ENCODE measurements at regions not wholly inside any gene's neighbourhood (a gene's known extent, or its start where the extent isn't known, plus 50 kb on each side); places are given as distances from the start of the nearest gene placed in this dataset.
"Not testable (repeated sequence)": the region's sequence is repeated elsewhere in the genome, so short reads cannot be mapped to it uniquely, and the experiment has no call there.

DNA sequence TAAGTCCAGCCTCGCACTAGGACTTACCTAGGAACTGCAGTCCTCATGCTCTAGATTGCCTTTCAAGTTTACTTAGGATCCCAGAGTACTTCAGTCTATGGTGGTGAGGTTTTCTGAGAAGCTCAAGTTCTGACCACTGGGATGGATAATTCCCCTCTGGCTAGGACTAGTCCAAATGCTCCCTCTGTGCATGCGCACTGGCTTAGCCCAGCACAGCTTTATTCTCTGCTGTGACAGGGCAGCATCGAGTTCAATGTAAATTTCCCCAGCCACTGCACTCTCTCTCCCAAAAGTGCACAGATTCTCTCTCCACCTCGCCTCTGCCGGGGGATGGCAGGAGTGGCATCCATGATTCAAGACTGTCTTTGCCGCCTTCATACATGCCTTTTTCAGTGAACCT is 241.6 kb downstream of the ZNF326 start:
- H3K4me3 Mint-ChIP-seq = no peak overlapping the region
- ATAC-seq (replicated peaks in 1 of 4) = no peak
- Histone ChIP-seq H3K4me1 (ENCODE audit: control insufficient read depth in 1 of 2, extremely low read depth in 1 of 2, insufficient read depth in 2 of 2, low read length in 2 of 2) (no peaks in the 10 kb centered on the region), H3K27ac (ENCODE audit: low read length) (no peak overlapping the region), H3K36me3 (ENCODE audit: control insufficient read depth in 2 of 2, extremely low read depth in 1 of 2, insufficient read depth in 1 of 2, low read length in 1 of 2) (no peaks in the 10 kb centered on the region), H3K4me3 (ENCODE audit: control insufficient read depth in 1 of 2, extremely low read depth in 1 of 2, low read length in 1 of 2) (no peak overlapping the region), H3K9me3 (no peaks in the 10 kb centered on the region), H3K27me3 (replicated peaks in 1 of 2; ENCODE audit: control insufficient read depth in 2 of 2, extremely low read depth in 1 of 2, insufficient read depth in 2 of 2, low read length in 1 of 2) (no peaks in the 10 kb centered on the region)
- WGBS (ENCODE audit: insufficient coverage) = 92% methylated on average over 5 of the region's 6 CpGs
- ChIA-PET POLR2A (no interaction called here), CTCF (no interaction called here)
- no peaks in the 10 kb centered on the region for H3K4me1 Mint-ChIP-seq
- no peak overlapping the region for H3K27ac Mint-ChIP-seq
- peaks cover 3 to 11% (median 6%) of the 10 kb centered on the region in 3 donors for H3K9me3 Mint-ChIP-seq
- DNase-seq = no peak
- peaks cover 9 to 17% of the 10 kb centered on the region in 2 donors for H3K27me3 Mint-ChIP-seq
- H3K36me3 Mint-ChIP-seq = no peaks in the 10 kb centered on the region

GRCh38 chr1:90223401-90223800 is 228.5 kb downstream of the ZNF326 start:
- POLR2A ChIA-PET = no interaction called here
- H3K4me1 ChIP-seq (ENCODE audit: control insufficient read depth in 1 of 2, extremely low read depth in 1 of 2, insufficient read depth in 2 of 2, low read length in 2 of 2) = no peaks in the 10 kb centered on the region

GRCh38 chr1:90220941-90221693 is 226.2 kb downstream of the ZNF326 start:
- 60% methylated on average over 3 of the region's 5 CpGs for WGBS (ENCODE audit: insufficient coverage)

More at GRCh38 chr1:90223401-90223800, 228.5 kb downstream of the ZNF326 start:
- Mint-ChIP-seq H3K36me3 (no peaks in the 10 kb centered on the region), H3K27me3 (peaks cover 0 to 23% of the 10 kb centered on the region in 2 donors), H3K27ac (no peak overlapping the region), H3K4me1 (no peaks in the 10 kb centered on the region), H3K4me3 (no peak overlapping the region), H3K9me3 (peaks cover 14 to 22% (median 15%) of the 10 kb centered on the region in 3 donors)
- ATAC-seq (replicated peaks in 1 of 4) = no peak
- Histone ChIP-seq H3K9me3 (no peaks in the 10 kb centered on the region), H3K27me3 (replicated peaks in 1 of 2; ENCODE audit: control insufficient read depth in 2 of 2, extremely low read depth in 1 of 2, insufficient read depth in 2 of 2, low read length in 1 of 2) (no peaks in the 10 kb centered on the region), H3K4me3 (ENCODE audit: control insufficient read depth in 1 of 2, extremely low read depth in 1 of 2, low read length in 1 of 2) (no peak overlapping the region), H3K27ac (ENCODE audit: low read length) (no peak overlapping the region), H3K36me3 (ENCODE audit: control insufficient read depth in 2 of 2, extremely low read depth in 1 of 2, insufficient read depth in 1 of 2, low read length in 1 of 2) (no peaks in the 10 kb centered on the region)
- no peak for DNase-seq
- CTCF ChIA-PET = no interaction called here

DNA sequence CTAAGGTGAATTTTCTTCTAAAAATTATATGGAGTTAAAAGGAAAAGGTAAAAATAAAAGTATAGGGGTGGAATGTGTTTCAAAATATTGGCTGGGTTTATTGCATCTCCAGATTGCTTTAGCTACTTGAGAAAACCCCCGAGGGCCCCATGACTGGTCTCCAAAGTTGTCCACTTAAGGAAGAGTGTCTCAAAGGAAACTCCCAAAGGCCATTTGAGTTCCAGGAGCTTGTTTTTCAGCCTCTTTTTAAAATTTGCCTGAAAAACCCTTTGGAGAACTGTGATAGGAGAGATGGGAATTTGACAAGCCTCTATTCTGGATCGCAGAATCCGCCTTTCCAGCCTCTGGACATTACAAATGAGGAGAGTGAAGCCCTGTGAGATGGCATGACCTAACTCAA is 225.6 kb downstream of the ZNF326 start:
- peaks cover 0 to 24% of the 10 kb centered on the region in 2 donors for H3K27me3 Mint-ChIP-seq
- no peak overlapping the region for H3K4me3 Mint-ChIP-seq
- H3K27me3 ChIP-seq (replicated peaks in 1 of 2; ENCODE audit: control insufficient read depth in 2 of 2, extremely low read depth in 1 of 2, insufficient read depth in 2 of 2, low read length in 1 of 2) = no peaks in the 10 kb centered on the region
- no peak for DNase-seq
- H3K4me1 ChIP-seq (ENCODE audit: control insufficient read depth in 1 of 2, extremely low read depth in 1 of 2, insufficient read depth in 2 of 2, low read length in 2 of 2) = no peaks in the 10 kb centered on the region
- ChIA-PET CTCF (no interaction called here), POLR2A (no interaction called here)
- H3K9me3 Mint-ChIP-seq = peaks cover 3 to 11% (median 7%) of the 10 kb centered on the region in 3 donors
- no peak for ATAC-seq (replicated peaks in 1 of 4)
- H3K9me3 ChIP-seq = no peaks in the 10 kb centered on the region
- 60% methylated on average over 1 of the region's 3 CpGs for WGBS (ENCODE audit: insufficient coverage)
- H3K27ac Mint-ChIP-seq = no peak overlapping the region
- no peaks in the 10 kb centered on the region for H3K4me1 Mint-ChIP-seq
- no peaks in the 10 kb centered on the region for H3K36me3 ChIP-seq (ENCODE audit: control insufficient read depth in 2 of 2, extremely low read depth in 1 of 2, insufficient read depth in 1 of 2, low read length in 1 of 2)
- no peak overlapping the region for H3K4me3 ChIP-seq (ENCODE audit: control insufficient read depth in 1 of 2, extremely low read depth in 1 of 2, low read length in 1 of 2)
- H3K27ac ChIP-seq (ENCODE audit: low read length) = no peak overlapping the region
- no peaks in the 10 kb centered on the region for H3K36me3 Mint-ChIP-seq

More at GRCh38 chr1:90220941-90221693, 226.2 kb downstream of the ZNF326 start:
- Histone ChIP-seq H3K36me3 (ENCODE audit: control insufficient read depth in 2 of 2, extremely low read depth in 1 of 2, insufficient read depth in 1 of 2, low read length in 1 of 2) (no peaks in the 10 kb centered on the region), H3K27ac (ENCODE audit: low read length) (no peak overlapping the region), H3K9me3 (no peaks in the 10 kb centered on the region), H3K4me1 (ENCODE audit: control insufficient read depth in 1 of 2, extremely low read depth in 1 of 2, insufficient read depth in 2 of 2, low read length in 2 of 2) (no peaks in the 10 kb centered on the region), H3K4me3 (ENCODE audit: control insufficient read depth in 1 of 2, extremely low read depth in 1 of 2, low read length in 1 of 2) (no peak overlapping the region), H3K27me3 (replicated peaks in 1 of 2; ENCODE audit: control insufficient read depth in 2 of 2, extremely low read depth in 1 of 2, insufficient read depth in 2 of 2, low read length in 1 of 2) (no peaks in the 10 kb centered on the region)
- H3K4me1 Mint-ChIP-seq = no peaks in the 10 kb centered on the region
- H3K4me3 Mint-ChIP-seq = no peak overlapping the region
- peaks cover 0 to 24% of the 10 kb centered on the region in 2 donors for H3K27me3 Mint-ChIP-seq
- H3K36me3 Mint-ChIP-seq = no peaks in the 10 kb centered on the region
- peaks cover 3 to 11% (median 8%) of the 10 kb centered on the region in 3 donors for H3K9me3 Mint-ChIP-seq
- H3K27ac Mint-ChIP-seq = no peak overlapping the region
- DNase-seq = no peak
- ChIA-PET POLR2A (no interaction called here), CTCF (no interaction called here)
- no peak for ATAC-seq (replicated peaks in 1 of 4)

DNA sequence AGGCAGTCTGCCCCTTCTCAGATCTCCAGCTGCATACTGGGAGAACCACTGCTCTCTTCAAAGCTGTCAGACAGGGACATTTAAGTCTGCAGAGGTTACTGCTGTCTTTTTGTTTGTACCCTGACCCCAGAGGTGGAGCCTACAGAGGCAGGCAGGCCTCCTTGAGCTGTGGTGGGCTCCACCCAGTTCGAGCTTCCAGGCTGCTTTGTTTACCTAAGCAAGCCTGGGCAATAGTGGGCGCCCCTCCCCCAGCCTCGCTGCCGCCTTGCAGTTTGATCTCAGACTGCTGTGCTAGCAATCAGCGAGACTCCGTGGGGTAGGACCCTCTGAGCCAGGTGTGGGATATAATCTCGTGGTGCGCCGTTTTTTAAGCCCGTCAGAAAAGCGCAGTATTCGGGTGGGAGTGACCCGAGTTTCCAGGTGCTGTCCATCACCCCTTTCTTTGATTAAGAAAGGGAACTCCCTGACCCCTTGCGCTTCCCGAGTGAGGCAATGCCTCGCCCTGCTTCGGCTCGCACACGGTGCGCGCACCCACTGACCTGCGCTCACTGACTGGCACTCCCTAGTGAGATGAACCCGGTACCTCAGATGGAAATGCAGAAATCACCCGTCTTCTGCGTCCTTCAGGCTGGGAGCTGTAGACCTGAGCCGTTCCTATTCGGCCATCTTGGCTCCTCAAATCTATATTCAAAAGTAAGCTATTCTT is 224.4 kb downstream of the ZNF326 start:
- peaks cover 0 to 20% of the 10 kb centered on the region in 2 donors for H3K27me3 Mint-ChIP-seq
- ATAC-seq (replicated peaks in 1 of 4); CTCF ChIA-PET; H3K4me1 Mint-ChIP-seq; POLR2A ChIA-PET; H3K27ac ChIP-seq (ENCODE audit: low read length); H3K4me3 ChIP-seq (ENCODE audit: control insufficient read depth in 1 of 2, extremely low read depth in 1 of 2, low read length in 1 of 2); H3K9me3 ChIP-seq; H3K27me3 ChIP-seq (replicated peaks in 1 of 2; ENCODE audit: control insufficient read depth in 2 of 2, extremely low read depth in 1 of 2, insufficient read depth in 2 of 2, low read length in 1 of 2); H3K9me3 Mint-ChIP-seq; H3K4me3 Mint-ChIP-seq; H3K27ac Mint-ChIP-seq; DNase-seq; H3K4me1 ChIP-seq (ENCODE audit: control insufficient read depth in 1 of 2, extremely low read depth in 1 of 2, insufficient read depth in 2 of 2, low read length in 2 of 2); H3K36me3 ChIP-seq (ENCODE audit: control insufficient read depth in 2 of 2, extremely low read depth in 1 of 2, insufficient read depth in 1 of 2, low read length in 1 of 2); H3K36me3 Mint-ChIP-seq: not testable (repeated sequence)
- WGBS (ENCODE audit: insufficient coverage) = 86% methylated on average over 17 of the region's 27 CpGs

DNA sequence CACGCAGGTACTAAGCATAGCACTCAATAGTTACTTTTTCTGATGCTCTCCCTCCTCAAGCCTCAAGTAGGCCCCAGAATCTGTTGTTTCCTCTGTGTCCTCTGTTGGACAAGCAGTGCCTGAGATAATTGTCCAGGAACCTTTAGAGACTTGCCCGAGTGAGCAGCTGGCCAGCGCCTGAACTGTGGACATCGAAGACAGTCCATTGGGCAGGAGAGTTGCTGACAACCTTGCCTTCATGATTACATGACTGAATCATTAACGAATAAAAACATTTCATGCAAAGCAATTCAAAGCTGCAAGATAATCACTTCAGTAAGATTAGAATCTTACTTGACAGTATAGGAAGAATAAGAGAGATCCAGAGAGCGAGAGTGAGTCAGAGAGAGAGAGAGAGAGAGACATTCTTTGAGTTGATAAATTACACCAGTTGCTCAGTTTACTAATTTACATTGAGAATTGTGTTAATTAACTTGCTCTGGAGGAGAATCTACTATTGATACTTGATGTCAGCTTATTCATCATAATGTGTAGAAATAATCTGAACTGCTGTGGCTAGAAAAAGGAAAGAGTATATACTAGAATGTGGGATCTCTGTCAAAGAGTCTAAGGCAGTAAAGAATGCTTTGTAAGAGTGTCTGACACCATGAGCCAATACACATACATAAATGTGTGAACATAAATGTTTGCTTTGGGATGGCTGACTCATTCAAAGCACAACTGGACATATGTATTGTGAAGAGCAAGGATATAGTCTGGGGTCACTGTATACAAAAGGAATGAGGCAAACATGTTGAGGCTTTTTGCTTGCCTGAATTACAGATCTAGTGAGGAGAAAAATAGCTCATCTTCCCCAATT is 216.0 kb downstream of the ZNF326 start:
- no peak overlapping the region for H3K27ac ChIP-seq (ENCODE audit: low read length)
- no peak for ATAC-seq (replicated peaks in 1 of 4)
- peaks cover 3 to 4% of the 10 kb centered on the region in 2 donors for H3K27me3 Mint-ChIP-seq
- no peaks in the 10 kb centered on the region for H3K4me1 Mint-ChIP-seq
- no peaks in the 10 kb centered on the region for H3K36me3 ChIP-seq (ENCODE audit: control insufficient read depth in 2 of 2, extremely low read depth in 1 of 2, insufficient read depth in 1 of 2, low read length in 1 of 2)
- 93% methylated on average over 2 of the region's 6 CpGs for WGBS (ENCODE audit: insufficient coverage)
- POLR2A ChIA-PET = no interaction called here
- H3K9me3 Mint-ChIP-seq = no peaks in the 10 kb centered on the region
- H3K4me3 ChIP-seq (ENCODE audit: control insufficient read depth in 1 of 2, extremely low read depth in 1 of 2, low read length in 1 of 2) = no peak overlapping the region
- H3K27ac Mint-ChIP-seq = no peak overlapping the region
- no peak for DNase-seq
- CTCF ChIA-PET = no interaction called here
- no peaks in the 10 kb centered on the region for H3K9me3 ChIP-seq
- H3K4me1 ChIP-seq (ENCODE audit: control insufficient read depth in 1 of 2, extremely low read depth in 1 of 2, insufficient read depth in 2 of 2, low read length in 2 of 2) = no peaks in the 10 kb centered on the region
- no peaks in the 10 kb centered on the region for H3K36me3 Mint-ChIP-seq
- no peaks in the 10 kb centered on the region for H3K27me3 ChIP-seq (replicated peaks in 1 of 2; ENCODE audit: control insufficient read depth in 2 of 2, extremely low read depth in 1 of 2, insufficient read depth in 2 of 2, low read length in 1 of 2)
- no peak overlapping the region for H3K4me3 Mint-ChIP-seq

Data from T-cell (primary cell).